Endothelial cell of umbilical vein (primary cell): ENCODE measurements at regions not wholly inside any gene's neighbourhood (a gene's known extent, or its start where the extent isn't known, plus 50 kb on each side); places are given as distances from the start of the nearest gene placed in this dataset.

Experiments used
- BruUV-seq: library from RNA; stranded (reverse); fragments of 400-500 nt; replicated peaks from 2 replicates; lab custom pipeline; 2021; lab: Mats Ljungman, UMichigan
- CTCF ChIA-PET: fragments of 300-600, 350-600 bp; sonication (Branson Sonifier 250); formaldehyde crosslinking; loops from one replicate; lab custom pipeline; 2021; ENCODE audit warnings: antibody characterized with exemption, inconsistent platforms; lab: Charles Lee
- POLR2A ChIA-PET: fragments of 300-600, 350-600 bp; sonication (Branson Sonifier 250); formaldehyde crosslinking; loops from one replicate; lab custom pipeline; 2021; ENCODE audit warnings: antibody characterized with exemption, inconsistent platforms; lab: Charles Lee
- DNase-seq: peaks from one replicate; pipeline ENCODE4 v3.0.0-alpha.2; 2011; ENCODE audit warnings: low read depth, low spot score
- FAIRE-seq: peaks from 2 replicates; lab custom pipeline; 2011; peaks lifted over from hg19 to GRCh38; lab: Jason Lieb, UNC
- H2AFZ ChIP-seq: 2 replicates; pipeline ENCODE4 v1.6.0; 2012; ENCODE audit warnings: low read depth, low read length, control low read depth, inconsistent platforms
- H3K27ac ChIP-seq: 2 replicates; pipeline ENCODE4 v1.5.1; 2011; ENCODE audit warnings: low read depth, mild to moderate bottlenecking, control low read depth, low read length, moderate library complexity; ENCODE audit not compliant: insufficient read depth
- H3K27me3 ChIP-seq, 2 experiments: 2 replicates each; pipeline versions ENCODE4 v1.6.0 to v1.6.1; 2011; ENCODE audit warnings: low read length in 2 of 2, mixed read lengths in 1 of 2; ENCODE audit not compliant: control insufficient read depth in 2 of 2, insufficient read depth in 2 of 2
- H3K36me3 ChIP-seq, 2 experiments: 2 replicates in 1 of 2; 3 replicates in 1 of 2; pipeline ENCODE4 v1.5.1; 2011; ENCODE audit warnings: low read length in 2 of 2, mild to moderate bottlenecking in 1 of 2, moderate library complexity in 1 of 2; ENCODE audit not compliant: control insufficient read depth in 2 of 2, insufficient read depth in 2 of 2; ENCODE audit errors: extremely low read depth in 1 of 2
- H3K4me1 ChIP-seq: 3 replicates; pipeline ENCODE4 v1.5.1; 2011; ENCODE audit warnings: mild to moderate bottlenecking, low read length; ENCODE audit not compliant: control insufficient read depth, insufficient read depth; ENCODE audit errors: extremely low read depth
- H3K4me2 ChIP-seq: 2 replicates; pipeline ENCODE4 v1.6.1; 2011; ENCODE audit warnings: low read length, control low read depth, mixed read lengths; ENCODE audit not compliant: insufficient read depth
- H3K4me3 ChIP-seq, 3 experiments: fragments of 200-600 bp in 1 of 3; sonication (generic), shearing (Covaris generic) in 1 of 3; replicated peaks in 1 of 3; 2 replicates each; pipeline ENCODE4 v1.5.1; 2011 to 2016; ENCODE audit warnings: control low read depth in 3 of 3, low read length in 3 of 3, mild to moderate bottlenecking in 2 of 3, inconsistent platforms in 1 of 3, low read depth in 1 of 3, moderate library complexity in 1 of 3; ENCODE audit not compliant: insufficient read depth in 1 of 3
- H3K79me2 ChIP-seq: 2 replicates; pipeline ENCODE4 v1.6.0; 2012; ENCODE audit warnings: low read length, inconsistent platforms; ENCODE audit not compliant: control insufficient read depth, insufficient read depth
- H3K9ac ChIP-seq: replicated peaks from 2 replicates; pipeline ENCODE3; 2011; ENCODE audit warnings: low read length, control low read depth; ENCODE audit not compliant: insufficient read depth; ENCODE audit errors: extremely low read depth
- H3K9me1 ChIP-seq: replicated peaks from 3 replicates; pipeline ENCODE4 v1.6.0; 2011; ENCODE audit warnings: mild to moderate bottlenecking, low read length; ENCODE audit not compliant: control insufficient read depth, insufficient read depth; ENCODE audit errors: extremely low read depth
- H3K9me3 ChIP-seq: replicated peaks from 2 replicates; pipeline ENCODE4 v1.5.1; 2012; ENCODE audit warnings: low read length, inconsistent platforms; ENCODE audit not compliant: control insufficient read depth, insufficient read depth
- H4K20me1 ChIP-seq: replicated peaks from 2 replicates; pipeline ENCODE3; 2011; ENCODE audit warnings: mild to moderate bottlenecking, low read length; ENCODE audit not compliant: control insufficient read depth, insufficient read depth; ENCODE audit errors: extremely low read depth
- EZH2 ChIP-seq: IDR thresholded peaks from 2 replicates; pipeline ENCODE4 v1.6.1; 2012; ENCODE audit warnings: borderline replicate concordance, low read depth, mild to moderate bottlenecking, moderate library complexity, low read length, inconsistent platforms; ENCODE audit not compliant: severe bottlenecking
- FOS ChIP-seq: IDR thresholded peaks from 2 replicates; pipeline ENCODE4 v1.6.1; 2011; ENCODE audit warnings: mild to moderate bottlenecking, low read length, moderate library complexity, borderline replicate concordance; ENCODE audit not compliant: insufficient read depth
- GATA2 ChIP-seq: IDR thresholded peaks from 2 replicates; pipeline ENCODE4 v1.7.0; 2011; ENCODE audit warnings: low read depth, mild to moderate bottlenecking, moderate library complexity, mixed read lengths, low read length; ENCODE audit not compliant: insufficient read length, insufficient read depth
- JUN ChIP-seq: IDR thresholded peaks from 2 replicates; pipeline ENCODE4 v1.6.1; 2011; ENCODE audit warnings: borderline replicate concordance, low read depth; ENCODE audit not compliant: insufficient read length, insufficient read depth
- MYC ChIP-seq: IDR thresholded peaks from one replicate; pipeline ENCODE4 v1.6.1; 2011; ENCODE audit warnings: mild to moderate bottlenecking, low read depth, low read length
- POLR2A ChIP-seq: IDR thresholded peaks from 2 replicates; pipeline ENCODE4 v1.6.1; 2012; ENCODE audit warnings: low read depth, mild to moderate bottlenecking, control low read depth, low read length
- POLR2AphosphoS5 ChIP-seq: IDR thresholded peaks from 2 replicates; pipeline ENCODE4 v1.6.1; 2012; ENCODE audit warnings: low read depth, mild to moderate bottlenecking, control low read depth, low read length, moderate library complexity; ENCODE audit not compliant: insufficient read depth
- dilution Hi-C: fragments of 300-500 bp; cut with MboI; formaldehyde crosslinking; loops from one replicate; pipeline ENCODE4 v1.15.0; 2019; ENCODE audit warnings: low sequenced_read_pairs; ENCODE audit not compliant: extremely low pct_ligation_motif_present
- intact Hi-C: fragments of 100-400 bp; cut with micrococcal nuclease; formaldehyde crosslinking; loops from one replicate; pipeline ENCODE4 v1.10.0; 2022
- TF ChIP-seq, protein P1 (sequence below), 2 donors: IDR thresholded peaks; 1 replicate in 1 of 2; 2 replicates in 1 of 2; pipeline ENCODE4 v1.5.1; 2011; ENCODE audit warnings: low read length in 2 of 2, mild to moderate bottlenecking in 2 of 2, moderate library complexity in 2 of 2, control low read depth in 1 of 2, inconsistent platforms in 1 of 2, low read depth in 1 of 2; ENCODE audit not compliant: insufficient read depth in 1 of 2; ENCODE audit errors: extremely low read depth in 1 of 2
- TF ChIP-seq, protein P2 (sequence below): IDR thresholded peaks from 2 replicates; pipeline ENCODE4 v1.6.1; 2011; ENCODE audit not compliant: insufficient read depth, insufficient read length

DNA sequence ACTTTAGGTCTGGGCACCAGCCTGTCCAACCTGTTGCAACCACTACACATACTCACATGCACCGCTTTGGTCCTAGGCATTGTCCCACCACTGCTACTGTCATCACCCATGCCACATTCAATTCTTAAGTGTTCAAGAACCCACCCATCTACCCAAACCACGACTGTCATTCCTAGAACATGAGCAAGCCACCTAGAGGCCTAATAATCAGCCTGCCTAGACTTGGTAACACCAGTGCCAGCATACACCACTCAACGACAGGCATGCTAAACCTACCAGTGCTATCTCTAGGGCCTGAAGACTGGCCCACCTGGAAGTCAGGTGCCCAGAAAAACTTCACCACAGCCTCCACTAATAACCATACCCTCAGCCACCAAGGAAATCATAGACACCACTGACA is 532.8 kb upstream of the DEPDC1 start:
- no peak overlapping the region for H3K4me3 ChIP-seq
- H3K79me2 ChIP-seq: no peaks in the 10 kb centered on the region
- no peaks in the 10 kb centered on the region for H3K36me3 ChIP-seq
- no peak overlapping the region for H3K27ac ChIP-seq
- H4K20me1 ChIP-seq: no peaks in the 10 kb centered on the region
- H3K9ac ChIP-seq: no peak overlapping the region
- ChIA-PET POLR2A (no interaction called here), CTCF (no interaction called here)
- intact Hi-C loops (no loop called here), dilution Hi-C loops (no loop called here)
- DNase-seq (no peak), FAIRE-seq (no peak)
- H3K9me1 ChIP-seq: no peaks in the 10 kb centered on the region
- H3K4me1 ChIP-seq: no peaks in the 10 kb centered on the region
- peaks cover 2% of the 10 kb centered on the region for H3K9me3 ChIP-seq
- TF ChIP-seq MYC (no peak), POLR2AphosphoS5 (no peak), POLR2A (no peak), EZH2 (no peak), FOS (no peak), GATA2 (no peak), JUN (no peak)
- TF ChIP-seq, protein P1, sequence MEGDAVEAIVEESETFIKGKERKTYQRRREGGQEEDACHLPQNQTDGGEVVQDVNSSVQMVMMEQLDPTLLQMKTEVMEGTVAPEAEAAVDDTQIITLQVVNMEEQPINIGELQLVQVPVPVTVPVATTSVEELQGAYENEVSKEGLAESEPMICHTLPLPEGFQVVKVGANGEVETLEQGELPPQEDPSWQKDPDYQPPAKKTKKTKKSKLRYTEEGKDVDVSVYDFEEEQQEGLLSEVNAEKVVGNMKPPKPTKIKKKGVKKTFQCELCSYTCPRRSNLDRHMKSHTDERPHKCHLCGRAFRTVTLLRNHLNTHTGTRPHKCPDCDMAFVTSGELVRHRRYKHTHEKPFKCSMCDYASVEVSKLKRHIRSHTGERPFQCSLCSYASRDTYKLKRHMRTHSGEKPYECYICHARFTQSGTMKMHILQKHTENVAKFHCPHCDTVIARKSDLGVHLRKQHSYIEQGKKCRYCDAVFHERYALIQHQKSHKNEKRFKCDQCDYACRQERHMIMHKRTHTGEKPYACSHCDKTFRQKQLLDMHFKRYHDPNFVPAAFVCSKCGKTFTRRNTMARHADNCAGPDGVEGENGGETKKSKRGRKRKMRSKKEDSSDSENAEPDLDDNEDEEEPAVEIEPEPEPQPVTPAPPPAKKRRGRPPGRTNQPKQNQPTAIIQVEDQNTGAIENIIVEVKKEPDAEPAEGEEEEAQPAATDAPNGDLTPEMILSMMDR (IDR thresholded peaks at IDR 0.05; ENCODE audit: extremely low read depth in 1 of 2, insufficient read depth in 1 of 2, low read depth in 1 of 2, low read length in 2 of 2): no peak
- TF ChIP-seq, protein P2, sequence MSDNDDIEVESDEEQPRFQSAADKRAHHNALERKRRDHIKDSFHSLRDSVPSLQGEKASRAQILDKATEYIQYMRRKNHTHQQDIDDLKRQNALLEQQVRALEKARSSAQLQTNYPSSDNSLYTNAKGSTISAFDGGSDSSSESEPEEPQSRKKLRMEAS: no peak
- H3K4me2 ChIP-seq: no peak overlapping the region
- no TSS peak for BruUV-seq
- no peak overlapping the region for H2AFZ ChIP-seq
- H3K27me3 ChIP-seq: no peaks in the 10 kb centered on the region
